OCI-M2 (cell line): ENCODE measurements at regions not wholly inside any gene's neighbourhood (a gene's known extent, or its start where the extent isn't known, plus 50 kb on each side); places are given as distances from the start of the nearest gene placed in this dataset.

ENCODE experiments used
- DNase-seq: peaks from one replicate; lab custom pipeline; 2025; ENCODE audit not compliant: unreplicated experiment; lab: John Stamatoyannopoulos, UW

DNA sequence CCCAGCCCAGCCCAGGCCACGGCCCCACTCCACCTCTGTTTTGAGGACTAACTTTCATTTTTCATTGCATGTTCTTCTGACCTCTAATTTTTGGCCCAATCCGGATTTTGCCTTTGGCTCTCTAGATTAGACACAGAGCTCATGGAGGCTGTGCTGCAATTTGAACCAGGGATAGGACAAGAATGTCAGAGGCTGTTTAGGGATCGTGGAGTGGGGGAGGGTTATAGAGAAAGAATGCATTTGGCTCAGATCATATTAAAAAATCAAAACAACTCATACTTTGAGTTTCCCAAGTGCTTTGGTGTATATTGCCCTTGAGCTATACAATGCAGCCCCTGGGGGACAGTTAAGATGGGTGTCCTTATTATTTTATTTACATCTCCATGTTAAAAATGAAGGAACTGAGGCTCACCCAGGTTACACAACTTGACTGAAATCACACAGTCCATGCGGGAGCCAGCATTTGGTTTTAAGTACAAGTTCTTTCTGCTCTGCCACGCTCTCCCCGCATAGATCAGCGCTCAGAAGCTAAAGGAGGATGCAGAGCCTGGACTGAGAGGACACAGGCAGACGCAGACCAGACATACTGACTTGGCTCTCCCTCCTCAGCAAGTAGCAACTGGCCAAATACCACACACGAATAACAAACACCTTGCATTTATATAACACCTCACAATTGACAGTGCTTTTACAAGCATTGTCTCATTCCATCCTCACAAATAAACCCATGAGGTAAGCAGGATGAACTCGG lies 126.4 kb upstream of the RAI14 start:
- DNase-seq, result no peak

DNA sequence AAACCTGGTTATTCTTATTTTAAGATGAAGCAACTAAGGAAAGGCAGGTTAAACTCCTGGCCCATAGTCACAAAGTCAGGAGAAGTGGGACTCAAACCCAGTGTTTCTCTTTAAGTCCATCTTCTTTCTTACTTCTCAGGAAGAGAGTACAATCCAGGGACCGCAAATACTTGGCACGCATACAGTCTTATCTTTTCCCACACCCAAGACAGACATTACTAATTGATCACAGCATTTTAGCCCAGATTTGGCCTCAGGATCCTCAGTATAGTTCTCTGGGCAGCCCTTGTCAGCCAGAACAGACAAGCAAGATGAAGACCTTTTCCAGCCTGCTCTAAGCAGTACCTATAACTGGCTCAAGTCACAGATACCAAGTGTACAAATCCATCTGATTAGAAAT lies 125.5 kb upstream of the RAI14 start:
- DNase-seq, result no peak

DNA sequence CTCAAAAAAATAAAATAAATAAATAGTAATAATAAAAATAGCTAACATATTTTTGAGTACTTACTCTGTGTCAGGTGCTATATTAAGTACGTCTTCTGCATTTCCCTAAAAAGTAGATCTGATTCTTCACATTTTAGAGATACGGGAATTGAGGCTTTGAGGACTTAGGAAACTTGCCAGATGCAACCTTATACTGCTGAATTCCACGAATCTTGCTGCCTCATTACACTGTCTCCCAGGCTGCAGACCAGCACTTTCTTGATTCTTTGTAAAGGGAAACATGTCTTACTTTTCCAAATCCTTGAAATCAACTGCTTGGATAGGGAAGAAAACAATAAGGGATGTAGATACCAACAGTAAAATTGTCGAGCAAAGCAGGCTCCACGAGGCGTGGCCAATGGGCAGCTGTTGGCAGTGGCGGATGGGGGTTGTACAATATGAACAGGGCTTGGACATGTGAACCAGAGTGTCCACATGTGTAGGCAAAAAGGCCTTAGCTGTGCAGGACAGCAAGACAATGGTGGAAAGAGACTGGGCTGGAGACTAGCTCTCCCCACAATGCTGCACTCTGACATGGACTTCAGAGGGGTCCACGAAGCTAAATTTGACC lies 124.3 kb upstream of the RAI14 start:
- DNase-seq, result no peak

DNA sequence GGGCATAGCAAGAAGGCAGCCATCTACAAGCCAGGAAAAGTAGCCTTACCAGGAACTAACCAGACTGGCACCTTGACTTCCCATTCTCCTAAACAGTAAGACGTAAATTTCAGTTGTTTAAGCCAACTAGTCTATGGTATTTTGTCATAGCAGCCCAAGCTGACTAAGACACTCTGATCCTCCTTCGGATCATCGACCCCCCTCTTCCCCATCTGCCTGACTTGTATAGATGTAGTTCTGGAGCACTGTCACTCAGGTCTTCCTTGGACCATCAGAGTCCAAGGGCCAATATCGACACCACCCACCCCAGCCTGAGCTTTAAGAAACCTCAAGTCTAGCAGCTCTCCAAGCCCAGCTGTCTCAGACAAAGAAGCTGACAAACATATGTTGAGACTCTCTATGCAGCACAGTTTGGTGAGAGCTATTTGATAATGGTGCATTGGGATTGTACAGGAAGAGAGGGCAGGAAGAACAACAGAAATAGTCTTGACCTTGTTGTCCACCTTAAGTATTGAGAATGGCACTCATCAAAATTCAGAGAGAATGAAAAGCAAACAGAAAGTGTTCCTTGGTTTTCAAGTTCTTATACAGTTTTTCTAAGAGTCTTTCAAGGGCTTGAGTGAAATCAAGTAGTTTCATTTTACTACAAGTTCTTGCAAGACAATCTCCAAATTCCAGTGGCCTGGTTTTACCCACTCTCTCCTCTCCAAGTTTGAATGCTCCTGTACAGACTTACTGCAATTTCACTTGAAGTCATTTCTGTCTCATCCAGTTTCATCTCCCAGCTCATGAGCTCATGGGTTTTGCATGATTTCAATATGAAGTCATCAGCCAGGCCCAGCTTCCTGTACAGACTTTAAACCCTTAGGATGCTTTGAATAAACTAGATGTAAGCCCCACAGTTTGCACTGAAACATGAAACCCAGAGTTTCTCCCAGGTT lies 122.3 kb upstream of the RAI14 start:
- DNase-seq, result no peak

DNA sequence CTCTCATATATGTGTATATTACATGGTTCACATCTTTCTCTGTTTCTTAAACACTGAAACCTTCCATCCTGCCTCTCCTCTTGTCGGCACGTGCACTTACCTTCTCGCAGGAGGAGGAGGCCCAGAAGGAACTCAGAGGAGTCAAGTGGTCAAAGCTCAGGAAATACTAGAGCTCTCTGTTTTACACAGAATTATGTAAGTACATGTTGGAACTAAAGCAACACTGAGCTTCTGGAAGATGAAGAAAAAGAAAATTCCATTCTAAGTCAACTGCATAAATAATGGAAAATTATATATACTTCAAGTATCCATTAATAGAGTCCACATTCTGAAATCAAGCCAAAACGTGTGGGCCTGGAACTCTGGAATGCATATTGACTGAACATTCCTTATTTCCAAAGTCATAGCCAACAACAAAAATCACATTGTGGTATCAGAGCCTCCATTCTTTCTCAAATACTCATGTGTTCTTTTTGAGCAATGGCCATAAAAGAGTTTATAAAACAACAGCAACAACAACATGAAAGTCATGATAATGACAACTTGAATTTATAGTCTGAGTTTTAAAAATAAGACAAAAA lies 121.5 kb upstream of the RAI14 start:
- DNase-seq, result no peak

DNA sequence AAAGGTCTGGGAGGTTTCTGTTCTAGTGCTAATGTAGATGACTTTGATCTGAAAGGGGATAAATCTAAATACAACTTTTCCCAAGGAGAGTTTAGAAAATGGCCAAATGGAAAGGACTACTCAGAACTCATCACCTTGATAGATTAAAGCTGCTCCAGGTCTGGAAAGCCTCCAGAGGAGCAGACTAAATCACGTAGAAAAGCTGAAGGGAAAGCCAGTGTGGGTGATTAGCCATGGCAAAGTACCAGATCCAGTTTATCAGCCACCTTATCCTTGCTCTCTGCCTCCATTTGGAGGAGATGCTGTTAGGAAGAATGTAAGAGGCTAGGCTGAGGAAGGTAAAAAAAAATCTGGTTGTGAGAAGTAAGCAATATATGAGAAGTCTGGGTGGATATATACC lies 120.7 kb upstream of the RAI14 start:
- DNase-seq, result no peak

DNA sequence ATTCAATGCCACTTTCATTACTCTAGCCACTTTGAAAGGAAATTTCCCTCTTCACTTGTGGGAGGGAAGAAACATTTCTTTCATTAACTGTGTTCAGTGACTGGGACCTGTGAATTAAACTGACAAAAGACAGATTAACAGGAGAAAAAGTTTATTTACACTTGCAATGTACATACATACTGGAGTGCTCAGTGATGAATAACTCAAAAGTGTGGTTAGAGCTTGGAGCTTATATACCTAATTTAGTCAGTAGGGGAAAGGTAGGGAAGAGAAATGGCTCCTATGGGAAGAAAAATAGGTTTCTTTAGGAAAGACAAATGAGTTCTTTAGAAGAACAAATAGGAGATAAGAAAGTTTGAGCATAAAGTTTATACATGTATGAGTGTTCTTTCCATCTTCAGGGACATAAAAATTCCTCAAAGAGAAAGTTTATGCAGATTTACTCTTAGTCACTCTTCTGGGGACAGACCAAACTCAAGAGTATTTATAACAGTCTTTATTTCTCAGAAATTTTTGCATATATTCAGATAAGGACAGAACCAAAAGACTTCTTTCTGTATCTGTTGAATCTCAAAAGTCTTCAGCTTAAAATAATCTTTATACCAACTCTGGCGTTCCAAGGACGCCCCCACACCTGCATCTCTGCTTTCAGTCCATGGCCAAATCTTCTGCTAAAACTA lies 120.0 kb upstream of the RAI14 start:
- DNase-seq, result no peak

DNA sequence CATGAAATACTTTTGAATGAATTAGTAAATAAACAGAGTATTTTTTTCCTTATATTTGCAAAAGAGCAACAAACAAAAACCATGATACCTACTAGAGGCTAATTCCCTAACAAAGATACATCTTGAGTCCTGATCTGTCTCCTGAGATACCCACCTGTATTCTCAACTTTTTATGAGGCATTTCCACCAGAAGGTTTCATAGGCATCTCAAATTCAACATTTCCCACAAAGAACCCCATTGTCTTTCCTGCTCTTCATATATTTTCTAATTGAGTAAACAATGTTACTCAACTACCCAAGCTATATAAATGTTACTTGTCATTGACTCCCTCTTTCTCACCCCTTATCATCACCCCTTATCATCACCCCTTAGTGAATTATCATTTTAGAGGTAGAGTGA lies 119.4 kb upstream of the RAI14 start:
- DNase-seq, result no peak

DNA sequence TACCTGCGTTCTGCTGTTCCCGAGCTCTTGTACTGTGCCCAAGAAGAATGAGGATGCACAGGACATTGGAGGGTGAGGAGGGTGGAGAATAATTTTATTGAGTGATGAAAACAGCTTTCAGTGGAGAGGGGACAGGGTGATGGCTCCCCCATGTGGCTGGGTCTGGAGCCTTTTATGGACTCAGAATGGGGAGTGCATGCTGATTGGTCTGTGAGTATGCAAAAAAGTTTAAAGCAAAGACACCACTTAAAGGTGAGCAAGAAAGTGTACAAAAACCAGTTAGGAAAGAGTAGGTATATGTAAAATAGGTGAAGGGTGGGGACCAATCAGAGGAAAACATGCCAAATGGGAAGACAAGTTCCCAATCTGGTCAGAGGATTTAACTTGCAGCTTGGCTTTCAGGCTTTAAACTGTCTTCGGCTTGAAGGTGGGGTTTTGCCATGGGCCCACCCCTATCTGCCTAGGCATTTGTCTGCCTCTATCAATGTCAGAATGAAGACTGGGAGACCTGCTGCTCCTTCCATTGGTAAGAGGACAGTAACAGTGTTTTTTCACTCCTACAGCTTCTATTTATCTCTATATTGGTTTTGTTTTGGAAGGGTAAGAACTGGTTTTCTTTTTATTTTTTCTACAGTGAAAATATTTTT lies 118.0 kb upstream of the RAI14 start:
- no peak for DNase-seq

DNA sequence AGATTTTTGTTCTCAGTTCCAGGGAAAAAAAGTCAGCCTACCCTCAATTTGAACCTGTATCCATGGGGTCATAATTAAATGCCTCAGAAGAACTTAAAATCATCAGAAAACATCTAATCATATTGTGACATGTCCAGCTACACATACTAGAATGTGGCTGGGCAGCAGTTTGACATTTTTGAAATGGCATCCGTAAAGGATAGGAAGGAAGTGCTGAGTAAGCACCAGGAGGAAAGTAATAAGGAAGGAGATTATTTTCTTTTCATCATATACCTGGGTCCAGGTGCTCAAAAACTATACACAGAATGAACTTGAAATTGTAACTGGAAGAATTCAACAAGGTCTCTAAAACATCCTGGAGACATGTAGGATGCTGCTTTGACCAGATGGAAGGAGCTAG lies 116.9 kb upstream of the RAI14 start:
- DNase-seq, result no peak

DNA sequence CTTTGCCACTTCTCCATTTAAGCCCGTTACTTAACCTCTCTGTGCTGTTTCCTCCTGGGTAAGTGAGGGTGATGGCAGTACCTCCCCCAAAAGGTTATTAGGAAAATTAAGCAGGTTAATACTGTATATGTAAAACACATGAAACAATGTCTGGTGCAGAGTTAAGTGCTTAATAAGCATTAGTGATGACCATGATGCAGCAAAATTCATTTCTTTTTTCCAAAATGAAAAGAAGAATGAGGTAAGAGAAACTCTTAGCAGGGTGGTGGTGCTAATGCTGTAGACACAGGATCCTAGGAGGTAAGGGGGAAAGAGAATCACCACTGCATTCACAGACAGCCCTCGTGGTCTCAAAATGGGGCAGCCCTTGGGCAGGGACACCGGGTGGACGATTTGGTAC lies 115.1 kb upstream of the RAI14 start:
- no peak for DNase-seq

DNA sequence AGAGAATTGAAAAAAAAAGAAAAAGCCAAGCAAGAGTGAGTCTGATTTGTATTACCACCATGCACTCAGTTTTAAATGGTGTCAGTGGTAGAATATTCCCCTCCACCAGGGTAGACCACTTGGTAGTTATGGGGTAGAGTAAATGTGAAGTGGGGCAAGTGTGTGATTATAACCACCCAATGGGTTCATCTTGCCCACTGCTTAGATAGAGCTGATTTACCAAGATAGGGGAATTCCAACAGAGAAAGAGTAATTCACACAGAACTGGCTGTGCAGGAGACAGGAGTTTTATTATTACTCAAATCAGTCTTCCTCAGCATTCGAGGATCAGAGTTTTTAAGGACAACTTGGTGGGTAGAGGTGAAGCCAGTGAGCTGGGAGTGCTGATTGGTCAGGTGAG lies 113.3 kb upstream of the RAI14 start:
- no peak for DNase-seq

DNA sequence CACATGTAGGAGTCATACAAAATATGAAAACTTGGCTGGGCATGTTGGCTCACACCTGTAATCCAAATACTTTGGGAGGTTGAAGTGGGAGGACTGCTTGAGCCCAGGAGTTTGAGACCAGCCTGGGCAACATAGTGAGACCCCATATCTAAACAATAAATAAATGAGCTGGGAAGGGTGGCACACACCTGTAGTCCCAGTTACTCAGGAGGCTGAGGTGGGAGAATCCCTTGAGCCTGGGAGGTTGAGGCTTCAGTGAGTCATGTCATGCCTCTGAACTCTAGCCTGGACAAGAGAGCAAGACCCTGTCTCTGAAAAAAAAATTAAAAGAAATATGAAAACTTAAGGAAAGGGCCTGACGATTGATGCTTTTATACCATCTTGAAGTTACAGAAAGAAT lies 112.4 kb upstream of the RAI14 start:
- no peak for DNase-seq

DNA sequence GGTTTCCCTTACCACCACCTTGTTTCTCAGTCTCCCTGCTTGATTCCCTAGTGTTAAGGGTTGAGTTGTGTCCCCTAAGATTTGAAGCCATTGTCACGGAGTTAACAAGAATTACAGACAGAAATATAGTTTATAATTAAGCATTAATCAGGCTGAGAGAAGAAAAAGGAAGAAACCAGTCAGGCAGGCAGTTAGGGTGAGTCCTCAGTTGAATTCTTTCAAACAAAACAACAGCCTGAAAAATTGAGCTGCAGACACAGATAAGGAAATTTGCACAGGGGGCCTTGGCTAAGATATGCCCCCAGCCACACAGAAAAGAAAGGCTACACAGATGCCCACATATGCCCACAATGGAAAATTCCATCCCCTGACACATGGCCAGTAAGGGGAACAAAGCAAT lies 111.7 kb upstream of the RAI14 start:
- no peak for DNase-seq

DNA sequence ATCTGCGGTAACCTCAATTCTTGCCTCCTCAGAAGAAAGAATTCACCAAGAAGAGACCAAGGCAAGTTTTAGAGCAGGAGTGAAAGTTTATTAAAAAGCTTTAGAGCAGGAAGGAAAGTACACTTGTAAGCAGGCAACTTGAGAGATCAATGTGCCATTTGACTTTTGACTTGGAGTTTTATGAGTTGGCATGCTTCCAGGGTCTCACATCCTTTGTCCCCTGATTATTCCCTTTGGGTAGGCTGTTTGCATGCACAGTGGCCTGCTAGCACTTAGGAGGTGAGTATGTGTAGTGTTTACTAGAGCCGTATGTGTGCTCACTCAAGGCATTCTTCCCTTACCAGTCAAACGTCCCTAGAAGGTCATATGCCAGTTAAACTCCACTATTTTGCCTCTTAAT lies 111.0 kb upstream of the RAI14 start:
- DNase-seq, result no peak

DNA sequence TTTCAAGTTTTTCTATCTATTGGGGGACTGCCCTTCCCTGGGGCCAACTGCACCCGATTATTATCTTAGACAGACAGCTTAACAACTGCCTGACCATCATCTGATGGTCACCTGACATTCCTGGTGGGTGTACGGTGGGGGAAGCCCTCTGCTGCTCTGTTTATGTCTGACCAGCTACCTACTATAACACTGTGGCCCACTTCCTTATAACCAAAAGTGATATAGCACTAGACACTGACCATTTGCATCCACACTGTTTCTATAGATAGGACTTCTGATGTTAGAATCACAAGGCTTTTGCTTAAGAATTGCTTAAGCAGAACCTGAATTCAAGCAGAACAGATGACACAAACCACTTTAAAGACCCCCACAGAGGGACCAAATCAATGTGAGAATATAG lies 110.5 kb upstream of the RAI14 start:
- DNase-seq, result no peak

DNA sequence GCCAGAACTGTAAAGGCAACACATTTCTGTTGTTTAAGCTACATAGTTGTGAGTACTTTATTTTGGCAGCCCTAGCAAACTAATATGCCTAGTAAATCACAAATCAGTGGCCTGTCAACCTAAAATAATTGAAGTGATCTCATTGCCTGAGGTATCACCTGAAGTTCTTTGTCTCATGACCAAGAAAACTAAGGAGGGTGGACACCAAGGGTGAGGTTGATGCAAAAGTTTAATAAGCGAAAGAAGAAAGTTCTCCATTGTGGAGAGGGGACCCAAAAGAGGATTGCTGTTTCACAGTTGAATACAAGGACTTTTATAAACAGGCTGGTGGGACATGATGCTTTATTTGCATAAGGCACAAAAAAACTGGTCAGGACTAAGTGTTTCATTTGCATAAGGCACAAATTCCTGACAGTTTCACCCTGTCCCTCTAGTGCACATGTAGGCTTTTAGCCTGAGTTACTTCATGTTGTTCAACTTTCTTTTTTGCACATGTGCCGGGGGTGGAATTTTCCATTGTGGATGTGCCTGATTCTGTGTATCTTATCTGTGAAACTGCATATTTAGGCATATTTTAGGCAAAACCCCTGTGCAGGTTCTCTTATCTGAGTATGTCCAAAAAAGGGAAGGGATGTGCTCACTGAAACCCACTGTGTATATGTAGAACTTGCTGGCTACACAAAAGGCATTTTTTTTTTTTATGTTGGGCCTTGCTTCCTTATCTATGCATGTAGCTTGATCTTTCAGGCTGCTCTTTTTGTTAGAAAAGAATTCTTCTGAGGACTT lies 108.6 kb upstream of the RAI14 start:
- no peak for DNase-seq

DNA sequence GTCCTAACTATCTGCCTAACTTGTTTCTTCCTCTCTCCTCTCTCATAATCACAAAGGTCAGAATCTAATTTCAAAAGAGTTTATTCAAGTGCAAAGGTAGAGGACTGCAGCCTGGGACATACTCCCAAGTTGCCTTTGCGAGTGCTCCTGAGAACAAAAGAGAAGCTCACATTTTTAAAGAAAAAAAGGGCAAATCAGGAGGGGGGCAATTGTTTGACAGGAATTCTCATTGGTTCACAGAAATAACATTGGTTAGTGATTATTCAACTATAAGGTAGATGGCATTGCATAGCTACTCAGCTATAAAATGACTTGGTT lies 108.1 kb upstream of the RAI14 start:
- DNase-seq, result no peak

DNA sequence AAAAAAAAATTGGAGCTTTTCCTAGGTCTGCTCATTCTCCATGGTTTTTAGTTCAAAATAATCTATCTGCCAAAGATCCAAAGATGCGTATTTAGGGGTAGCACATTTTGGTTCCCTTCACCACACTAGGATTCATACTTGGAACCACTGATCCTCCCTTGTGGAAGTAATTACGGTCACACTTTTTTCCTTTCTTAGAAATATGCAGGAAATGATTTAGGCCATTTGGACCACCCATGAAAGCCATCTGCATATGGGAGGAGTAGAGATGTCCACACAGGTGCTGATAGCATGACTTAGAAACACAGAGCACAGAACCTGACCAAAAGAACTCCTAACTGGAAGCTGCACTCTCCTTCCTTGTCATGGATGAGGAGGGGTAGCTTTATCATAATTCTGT lies 105.9 kb upstream of the RAI14 start:
- DNase-seq, result no peak

DNA sequence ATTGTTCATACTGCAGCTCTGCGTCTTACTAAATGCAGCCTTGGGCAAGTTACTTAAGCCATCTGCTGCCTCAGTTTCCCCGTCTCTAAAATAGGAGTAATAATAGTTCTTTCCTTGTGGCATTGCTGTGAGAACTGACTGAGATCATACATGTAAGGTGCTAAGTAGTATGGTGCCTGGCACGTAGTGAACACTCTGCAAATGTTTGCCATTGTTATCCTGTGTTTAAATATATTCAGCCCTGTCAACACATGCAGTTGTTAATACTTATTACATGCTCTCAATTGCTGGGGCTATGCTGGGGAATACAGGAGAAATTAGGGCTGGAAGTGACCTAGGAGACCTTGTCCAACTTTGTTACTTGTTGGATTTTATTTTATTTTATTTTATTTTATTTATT lies 105.2 kb upstream of the RAI14 start:
- no peak for DNase-seq
